HCT116 (cell line): ENCODE measurements at regions not wholly inside any gene's neighbourhood (a gene's known extent, or its start where the extent isn't known, plus 50 kb on each side); places are given as distances from the start of the nearest gene placed in this dataset.

Experiments
- ATAC-seq: fragments of 200-7000 bp; cut with Tn5 transposase; 2 replicates; pipeline ENCODE4 v1.9.1; 2020; ENCODE audit warnings: mild to moderate bottlenecking, moderate library complexity
- BruUV-seq: library from RNA; stranded (reverse); fragments of 400-500 nt; replicated peaks from 2 replicates; lab custom pipeline; 2021; lab: Mats Ljungman, UMichigan
- CTCF ChIA-PET: fragments of 300-600 bp; sonication (Branson Sonifier 250); formaldehyde crosslinking; loops from one replicate; lab custom pipeline; 2021; ENCODE audit warnings: antibody characterized with exemption; lab: Charles Lee
- POLR2A ChIA-PET: fragments of 300-600, 350-600 bp; sonication (Branson Sonifier 250); formaldehyde crosslinking; loops from one replicate; lab custom pipeline; 2021; ENCODE audit warnings: antibody characterized with exemption; lab: Charles Lee
- RAD21 ChIA-PET, 2 experiments: fragments of 300-600 bp; sonication (Branson Sonifier 250); formaldehyde crosslinking; loops; one replicate each; lab custom pipeline; 2023; ENCODE audit warnings: low total read pairs in 2 of 2; ENCODE audit not compliant: uncharacterized antibody in 2 of 2, unreplicated experiment in 2 of 2, low non-redundant PET in 1 of 2; lab: Charles Lee
- DNase-seq: peaks from one replicate; pipeline ENCODE4 v3.0.0-alpha.2; 2010; ENCODE audit warnings: low read depth, low spot score
- H2AFZ ChIP-seq: fragments of 200-600 bp; shearing (Covaris generic), sonication (generic); 2 replicates; pipeline ENCODE4 v1.6.1; 2017; ENCODE audit warnings: low read depth, mixed run types, mixed read lengths, antibody characterized with exemption, low read length; ENCODE audit not compliant: poor library complexity, severe bottlenecking
- H3K27ac ChIP-seq: 2 replicates; pipeline ENCODE4 v1.5.1; 2012; ENCODE audit warnings: low read depth, low read length
- H3K27me3 ChIP-seq: fragments of 200-600 bp; sonication (generic); 2 replicates; pipeline ENCODE4 v1.6.1; 2016; ENCODE audit warnings: mixed run types, low read length, mixed read lengths; ENCODE audit not compliant: insufficient read depth
- H3K36me3 ChIP-seq, 2 experiments: fragments of 200-500 bp in 1 of 2; fragments of 200-600 bp in 1 of 2; sonication (Bioruptor generic) in 1 of 2; sonication (generic) in 1 of 2; 2 replicates each; pipeline versions ENCODE4 v1.5.1 to v1.6.1; 2014 to 2016; ENCODE audit warnings: low read length in 2 of 2, inconsistent platforms in 1 of 2, mixed read lengths in 1 of 2, mixed run types in 1 of 2; ENCODE audit not compliant: insufficient read depth in 2 of 2, control insufficient read depth in 1 of 2
- H3K4me1 ChIP-seq, 2 experiments: fragments of 200-600 bp in 1 of 2; sonication (generic) in 1 of 2; 2 replicates each; pipeline versions ENCODE4 v1.5.1 to v1.6.1; 2012 to 2017; ENCODE audit warnings: low read length in 2 of 2, inconsistent platforms in 1 of 2, mild to moderate bottlenecking in 1 of 2, mixed read lengths in 1 of 2, mixed run types in 1 of 2, moderate library complexity in 1 of 2; ENCODE audit not compliant: insufficient read depth in 2 of 2, control insufficient read depth in 1 of 2
- H3K4me2 ChIP-seq: fragments of 200-600 bp; sonication (generic); 2 replicates; pipeline ENCODE4 v1.6.1; 2017; ENCODE audit warnings: mixed run types, low read length, mixed read lengths
- H3K4me3 ChIP-seq, 2 experiments: fragments of 200-600 bp in 1 of 2; sonication (generic) in 1 of 2; replicated peaks in 1 of 2; 2 replicates each; pipeline ENCODE4 v1.5.1; 2011 to 2016; ENCODE audit warnings: low read length in 2 of 2, control low read depth in 1 of 2, low read depth in 1 of 2, mild to moderate bottlenecking in 1 of 2, mixed read lengths in 1 of 2, mixed run types in 1 of 2
- H3K79me2 ChIP-seq: fragments of 200-600 bp; sonication (generic); 2 replicates; pipeline ENCODE4 v1.6.1; 2017; ENCODE audit warnings: mild to moderate bottlenecking, mixed run types, low read length, moderate library complexity, mixed read lengths; ENCODE audit not compliant: insufficient read depth
- H3K9ac ChIP-seq: fragments of 200-600 bp; sonication (generic); 2 replicates; pipeline ENCODE4 v1.6.1; 2016; ENCODE audit warnings: low read length, mixed read lengths
- H3K9me2 ChIP-seq: fragments of 200-600 bp; sonication (generic), shearing (Covaris generic); 2 replicates; pipeline ENCODE4 v1.6.1; 2017; ENCODE audit warnings: mixed run types, mild to moderate bottlenecking, moderate library complexity; ENCODE audit not compliant: insufficient read depth
- H3K9me3 ChIP-seq, 2 experiments: fragments of 200-500 bp in 1 of 2; fragments of 200-600 bp in 1 of 2; sonication (Bioruptor generic) in 1 of 2; sonication (generic) in 1 of 2; 2 replicates each; pipeline ENCODE4 v1.6.1; 2014 to 2017; ENCODE audit warnings: low read length in 2 of 2, mixed read lengths in 2 of 2, inconsistent platforms in 1 of 2, low read depth in 1 of 2, mild to moderate bottlenecking in 1 of 2, mixed run types in 1 of 2, moderate library complexity in 1 of 2; ENCODE audit not compliant: control insufficient read depth in 1 of 2, insufficient read depth in 1 of 2
- H4K20me1 ChIP-seq: fragments of 200-600 bp; sonication (generic), shearing (Covaris generic); 2 replicates; pipeline ENCODE4 v1.6.1; 2017; ENCODE audit warnings: mixed run types, mild to moderate bottlenecking, moderate library complexity; ENCODE audit not compliant: insufficient read depth
- EGR1 ChIP-seq: IDR thresholded peaks from 2 replicates; pipeline ENCODE4 v1.6.1; 2012; ENCODE audit warnings: low read depth
- ELF1 ChIP-seq: IDR thresholded peaks from 2 replicates; pipeline ENCODE4 v1.6.1; 2012; ENCODE audit warnings: low read depth, borderline replicate concordance
- POLR2A ChIP-seq: IDR thresholded peaks from 2 replicates; pipeline ENCODE4 v1.7.0; 2011; ENCODE audit warnings: borderline replicate concordance; ENCODE audit not compliant: insufficient read depth, insufficient read length; ENCODE audit errors: extremely low read depth
- REST ChIP-seq: IDR thresholded peaks from 2 replicates; pipeline ENCODE4 v1.6.1; 2012; ENCODE audit warnings: low read depth
- YY1 ChIP-seq: IDR thresholded peaks from 2 replicates; pipeline ENCODE4 v1.6.1; 2011; ENCODE audit warnings: low read length, low read depth, moderate library complexity, mild to moderate bottlenecking; ENCODE audit not compliant: insufficient replicate concordance; ENCODE audit errors: extremely low read depth
- intact Hi-C: fragments of 100-400 bp; cut with micrococcal nuclease; formaldehyde crosslinking; loops from 2 replicates; pipeline ENCODE4 v1.10.0; 2022

GRCh38 chr20:47950913-47951283 lies 165.6 kb upstream of the SULF2 start:
- no peaks in the 10 kb centered on the region for H3K27me3 ChIP-seq
- CTCF ChIA-PET: no interaction called here
- intact Hi-C loops: no loop called here
- H3K4me1 ChIP-seq: peaks cover 0 to 3% of the 10 kb centered on the region in 2 experiments; a peak in 1 of 4 replicates
- BruUV-seq: no TSS peak
- TF ChIP-seq POLR2A: no peak
- H3K36me3 ChIP-seq: no peaks in the 10 kb centered on the region
- no peak overlapping the region for H3K27ac ChIP-seq
- no peak overlapping the region for H3K4me2 ChIP-seq
- no peak overlapping the region for H3K4me3 ChIP-seq
- no peak overlapping the region for H3K9ac ChIP-seq
- RAD21 ChIA-PET: no interaction called here
- H3K9me3 ChIP-seq: no peaks in the 10 kb centered on the region
- no peaks in the 10 kb centered on the region for H3K79me2 ChIP-seq
- ATAC-seq (no peak), DNase-seq (no peak)
- H2AFZ ChIP-seq: no peak overlapping the region
- POLR2A ChIA-PET: no interaction called here
- H4K20me1 ChIP-seq: no peaks in the 10 kb centered on the region
- no peaks in the 10 kb centered on the region for H3K9me2 ChIP-seq

DNA sequence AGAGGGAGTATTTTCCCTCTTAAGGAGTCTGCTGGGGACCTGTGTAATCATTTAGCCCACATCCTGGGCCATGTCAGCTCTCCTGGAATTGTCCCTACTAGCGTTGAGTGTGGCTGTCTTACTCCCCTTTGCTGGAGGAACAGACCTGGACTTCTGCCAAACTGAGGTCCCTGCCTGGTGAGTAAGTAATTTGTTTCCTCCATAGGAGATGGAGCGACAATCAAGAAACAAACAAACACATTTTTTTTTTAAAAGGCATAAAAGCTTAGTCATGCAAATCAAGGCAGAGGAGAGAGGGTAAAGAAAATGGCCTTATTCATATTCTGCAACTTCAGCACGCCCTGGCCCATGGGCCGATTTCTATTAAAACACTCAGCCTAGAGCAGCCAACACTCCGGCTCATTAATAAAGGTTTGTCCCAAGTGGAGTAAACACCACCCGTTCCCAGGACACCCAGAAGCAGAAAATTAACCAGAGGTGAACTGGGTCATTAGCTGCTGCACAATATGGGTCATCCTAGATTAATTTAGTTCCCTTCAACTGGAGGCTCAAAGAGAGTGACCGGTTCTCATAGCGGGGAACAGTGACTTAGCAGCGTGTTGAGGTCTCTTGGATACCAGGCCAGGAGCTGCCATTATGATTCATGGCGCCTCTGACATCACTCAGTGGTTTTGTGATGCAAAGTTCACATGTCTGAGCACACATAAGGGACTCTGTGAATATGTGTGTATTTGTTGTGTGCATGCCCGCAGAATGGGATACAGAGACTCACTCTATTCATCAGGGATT lies 165.0 kb upstream of the SULF2 start:
- Histone ChIP-seq H3K36me3 (no peaks in the 10 kb centered on the region), H3K27ac (no peak overlapping the region), H3K4me3 (no peak overlapping the region), H3K9me2 (no peaks in the 10 kb centered on the region), H3K4me1 (peaks cover 0 to 3% of the 10 kb centered on the region in 2 experiments; a peak in 1 of 4 replicates), H4K20me1 (no peaks in the 10 kb centered on the region), H3K27me3 (no peaks in the 10 kb centered on the region), H3K79me2 (no peaks in the 10 kb centered on the region), H3K4me2 (no peak overlapping the region), H3K9ac (no peak overlapping the region), H3K9me3 (no peaks in the 10 kb centered on the region), H2AFZ (no peak overlapping the region)
- no peak for DNase-seq
- ChIA-PET CTCF (no interaction called here), POLR2A (no interaction called here), RAD21 (no interaction called here)
- ATAC-seq: no peak
- intact Hi-C loops: no loop called here
- no peak for TF ChIP-seq ELF1
- TF ChIP-seq REST: no peak
- TF ChIP-seq YY1: no peak
- TF ChIP-seq EGR1: no peak
- no TSS peak for BruUV-seq
